ENCODE measurements at regions not wholly inside any gene's neighbourhood (a gene's known extent, or its start where the extent isn't known, plus 50 kb on each side); places are given as distances from the start of the nearest gene placed in this dataset.
"Not testable (repeated sequence)": the region's sequence is repeated elsewhere in the genome, so short reads cannot be mapped to it uniquely, and the experiment has no call there.

GRCh38 chr4:26208237-26208994 lies 112.4 kb upstream of the RBPJ start:
- no peak for DNase-seq (ENCODE audit: low read depth)
- in situ Hi-C loops (cut with HindIII; ENCODE audit: low pct_unique_long_range_greater_than_20kb, low sequenced_read_pairs), result no loop called here

- DNase-seq (ENCODE audit: low read depth); in situ Hi-C loops (cut with HindIII; ENCODE audit: low pct_unique_long_range_greater_than_20kb, low sequenced_read_pairs): not testable (repeated sequence)
Observed at GRCh38 chr4:26209378-26209777, 111.4 kb upstream of the RBPJ start.

DNA sequence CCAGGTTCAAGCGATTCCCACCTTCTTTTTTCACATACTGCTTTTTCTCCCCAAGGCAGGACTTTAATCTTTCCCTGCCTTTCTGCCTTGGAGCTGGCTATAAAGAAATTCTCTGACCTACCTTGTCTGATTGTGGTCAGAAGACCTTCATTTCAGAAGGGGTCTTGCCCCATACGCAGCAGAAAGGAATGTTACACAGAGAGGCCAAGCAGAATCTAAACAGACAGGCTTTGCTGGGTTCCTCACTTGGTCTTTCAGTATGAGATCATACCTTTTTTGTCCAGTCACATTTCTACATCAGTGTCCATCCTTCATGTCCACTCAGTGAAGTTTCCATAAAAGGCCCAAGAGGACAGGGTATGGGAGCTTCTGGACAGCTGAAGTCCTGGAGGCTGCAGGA lies 108.3 kb upstream of the RBPJ start:
- in situ Hi-C loops (cut with HindIII; ENCODE audit: low pct_unique_long_range_greater_than_20kb, low sequenced_read_pairs), result no loop called here

GRCh38 chr4:26213317-26213716 lies 107.5 kb upstream of the RBPJ start:
- no peak for DNase-seq (ENCODE audit: low read depth)

More for the DNA sequence above, 108.3 kb upstream of the RBPJ start:
- DNase-seq (ENCODE audit: low read depth), result no peak

DNA sequence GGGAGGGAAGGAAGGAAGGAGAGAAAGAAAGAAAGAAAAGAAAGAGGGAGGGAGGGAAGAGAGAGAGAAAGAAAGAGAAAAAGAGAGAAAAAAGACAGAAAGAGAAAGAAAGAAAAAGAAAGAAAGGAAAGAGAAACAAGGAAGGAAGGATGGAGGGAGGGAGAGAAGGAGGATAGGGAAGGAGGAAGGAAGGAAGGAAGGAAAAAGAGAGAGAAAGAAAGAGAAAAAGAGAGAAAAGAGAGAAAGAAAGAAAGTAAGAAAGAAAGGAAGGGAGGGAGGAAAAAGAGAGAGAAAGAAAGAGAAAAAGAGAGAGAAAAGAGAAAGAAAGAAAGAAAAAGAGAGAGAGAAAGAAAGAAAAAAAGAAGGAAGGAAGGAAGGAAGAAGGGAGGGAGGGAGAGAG lies 105.8 kb upstream of the RBPJ start:
- in situ Hi-C loops (cut with HindIII; ENCODE audit: low pct_unique_long_range_greater_than_20kb, low sequenced_read_pairs), result no loop called here
- DNase-seq (ENCODE audit: low read depth), result no peak

More at GRCh38 chr4:26213317-26213716, 107.5 kb upstream of the RBPJ start:
- in situ Hi-C loops (cut with HindIII; ENCODE audit: low pct_unique_long_range_greater_than_20kb, low sequenced_read_pairs), result no loop called here

- no peak for DNase-seq (ENCODE audit: low read depth)
- in situ Hi-C loops (cut with HindIII; ENCODE audit: low pct_unique_long_range_greater_than_20kb, low sequenced_read_pairs), result no loop called here
Observed at GRCh38 chr4:26215725-26216124, 105.1 kb upstream of the RBPJ start.

DNA sequence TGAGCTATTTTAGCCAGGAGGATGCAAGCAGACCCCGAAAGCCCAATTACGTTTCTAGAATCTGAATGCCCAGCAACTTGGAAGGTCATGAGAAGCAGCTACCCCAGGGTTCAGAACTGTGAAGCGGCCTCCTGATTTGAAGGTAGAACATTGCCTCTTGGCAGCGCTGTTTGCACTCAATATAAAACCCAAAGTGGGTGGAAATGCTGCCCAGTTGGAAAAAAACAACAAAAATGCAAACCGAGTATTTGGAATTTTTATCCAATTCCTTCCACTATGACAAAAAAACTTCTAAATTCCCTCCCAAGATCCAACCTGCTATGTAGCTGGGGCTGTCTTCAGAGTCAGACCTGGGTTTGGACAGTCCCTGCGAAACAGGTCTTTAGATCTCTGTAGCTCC lies 103.3 kb upstream of the RBPJ start:
- in situ Hi-C loops (cut with HindIII; ENCODE audit: low pct_unique_long_range_greater_than_20kb, low sequenced_read_pairs), result no loop called here

GRCh38 chr4:26217961-26218676 lies 102.7 kb upstream of the RBPJ start:
- no peak for DNase-seq (ENCODE audit: low read depth)
- in situ Hi-C loops (cut with HindIII; ENCODE audit: low pct_unique_long_range_greater_than_20kb, low sequenced_read_pairs), result no loop called here

More for the DNA sequence above, 103.3 kb upstream of the RBPJ start:
- no peak for DNase-seq (ENCODE audit: low read depth)

- in situ Hi-C loops (cut with HindIII; ENCODE audit: low pct_unique_long_range_greater_than_20kb, low sequenced_read_pairs), result no loop called here
- no peak for DNase-seq (ENCODE audit: low read depth)
Observed at GRCh38 chr4:26218677-26219605, 101.9 kb upstream of the RBPJ start.

DNA sequence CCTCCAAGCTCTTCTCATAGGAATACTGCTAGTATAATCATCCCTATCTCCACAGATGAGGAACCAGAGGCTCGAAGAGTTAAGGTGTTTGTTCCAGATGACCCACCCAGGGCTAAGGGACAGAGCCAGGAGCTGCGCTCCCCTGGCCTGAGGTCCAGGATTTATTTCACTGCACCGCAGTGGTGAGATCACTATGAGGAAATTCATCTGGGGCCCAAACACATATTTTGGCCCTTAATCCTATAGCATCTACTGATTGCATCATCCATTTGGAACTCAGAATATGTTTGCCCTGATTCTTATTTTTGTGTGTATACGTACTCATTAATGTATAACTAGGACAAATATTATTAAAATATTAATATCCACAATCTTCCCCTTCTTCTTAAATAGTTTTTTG lies 100.1 kb upstream of the RBPJ start:
- DNase-seq (ENCODE audit: low read depth), result no peak
- in situ Hi-C loops (cut with HindIII; ENCODE audit: low pct_unique_long_range_greater_than_20kb, low sequenced_read_pairs), result no loop called here

GRCh38 chr4:26223155-26223554 lies 97.7 kb upstream of the RBPJ start:
- in situ Hi-C loops (cut with HindIII; ENCODE audit: low pct_unique_long_range_greater_than_20kb, low sequenced_read_pairs), result no loop called here

GRCh38 chr4:26226629-26227376 lies 94.0 kb upstream of the RBPJ start:
- DNase-seq (ENCODE audit: low read depth), result peak; percentile 18

More at GRCh38 chr4:26223155-26223554, 97.7 kb upstream of the RBPJ start:
- no peak for DNase-seq (ENCODE audit: low read depth)

GRCh38 chr4:26227601-26228229 lies 93.1 kb upstream of the RBPJ start:
- in situ Hi-C loops (cut with HindIII; ENCODE audit: low pct_unique_long_range_greater_than_20kb, low sequenced_read_pairs), result no loop called here
- no peak for DNase-seq (ENCODE audit: low read depth)

More at GRCh38 chr4:26226629-26227376, 94.0 kb upstream of the RBPJ start:
- in situ Hi-C loops (cut with HindIII; ENCODE audit: low pct_unique_long_range_greater_than_20kb, low sequenced_read_pairs), result no loop called here

DNA sequence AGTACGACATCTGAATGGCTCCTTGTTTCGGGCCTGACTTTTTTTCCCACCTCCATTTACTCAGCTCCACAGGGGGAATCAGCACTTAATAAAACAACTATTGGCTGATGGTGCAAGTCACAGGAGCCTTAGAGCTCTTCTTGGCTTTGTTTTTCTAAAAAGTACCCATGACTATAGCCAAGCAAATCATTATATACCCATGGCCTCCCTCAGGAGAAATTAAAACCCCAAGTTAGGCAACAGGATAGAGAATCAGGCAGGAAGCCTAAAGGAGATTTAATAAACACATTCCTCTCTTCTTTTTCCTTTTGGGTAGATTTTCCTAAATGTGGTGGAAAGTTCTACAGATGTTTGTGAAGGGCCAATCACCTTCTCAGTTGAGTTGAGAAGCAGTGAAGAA lies 91.9 kb upstream of the RBPJ start:
- DNase-seq (ENCODE audit: low read depth), result no peak
- in situ Hi-C loops (cut with HindIII; ENCODE audit: low pct_unique_long_range_greater_than_20kb, low sequenced_read_pairs), result no loop called here

DNA sequence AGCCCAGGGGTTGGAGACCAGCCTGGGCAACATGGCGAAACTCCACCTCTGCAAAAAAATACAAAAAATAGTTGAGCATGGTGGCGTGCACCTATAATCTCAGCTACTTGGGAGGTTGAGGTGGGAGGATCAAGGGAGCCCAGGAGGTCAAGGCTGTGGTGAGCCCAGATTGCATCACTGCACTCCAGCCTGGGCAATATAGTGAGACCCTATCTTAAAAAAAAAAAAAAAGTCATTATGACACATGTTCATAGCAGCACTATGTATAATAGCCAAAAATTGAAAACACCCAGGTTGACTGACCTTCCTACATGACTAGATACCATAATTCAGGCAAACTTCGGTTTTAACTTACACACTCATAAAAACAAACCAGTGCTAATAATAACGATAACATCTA lies 90.8 kb upstream of the RBPJ start:
- no peak for DNase-seq (ENCODE audit: low read depth)
- in situ Hi-C loops (cut with HindIII; ENCODE audit: low pct_unique_long_range_greater_than_20kb, low sequenced_read_pairs), result no loop called here

- in situ Hi-C loops (cut with HindIII; ENCODE audit: low pct_unique_long_range_greater_than_20kb, low sequenced_read_pairs), result no loop called here
- no peak for DNase-seq (ENCODE audit: low read depth)
Observed at GRCh38 chr4:26233350-26233749, 87.5 kb upstream of the RBPJ start.

GRCh38 chr4:26235500-26235899 lies 85.3 kb upstream of the RBPJ start:
- in situ Hi-C loops (cut with HindIII; ENCODE audit: low pct_unique_long_range_greater_than_20kb, low sequenced_read_pairs), result no loop called here
- no peak for DNase-seq (ENCODE audit: low read depth)

- in situ Hi-C loops (cut with HindIII; ENCODE audit: low pct_unique_long_range_greater_than_20kb, low sequenced_read_pairs), result no loop called here
- no peak for DNase-seq (ENCODE audit: low read depth)
Observed at GRCh38 chr4:26237916-26238315, 82.9 kb upstream of the RBPJ start.

All from Caki2 (cell line).